ENCODE measurements at regions not wholly inside any gene's neighbourhood (a gene's known extent, or its start where the extent isn't known, plus 50 kb on each side); places are given as distances from the start of the nearest gene placed in this dataset.

DNA sequence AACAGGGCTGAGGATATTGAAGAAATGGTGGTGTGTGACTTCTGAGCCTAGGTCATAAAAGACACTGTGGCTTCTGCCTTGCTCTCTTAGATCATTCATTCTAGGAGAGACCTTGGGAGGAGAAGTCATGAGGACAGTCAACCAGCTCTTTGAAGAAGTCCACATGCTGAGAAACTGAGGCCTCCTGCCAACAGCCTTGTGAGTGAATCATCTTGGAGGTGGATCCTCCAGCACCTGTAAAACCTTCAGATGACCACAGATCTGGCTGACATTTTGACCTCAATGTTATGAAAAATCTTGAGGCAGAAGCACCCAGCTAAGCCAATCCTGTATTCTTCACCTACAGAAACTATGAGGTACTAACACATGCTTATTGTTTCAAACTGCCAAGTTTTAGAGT lies 165.9 kb downstream of the CARTPT start:
- H3K36me3 ChIP-seq (ENCODE audit: insufficient read depth) = no peaks in the 10 kb centered on the region
- H3K4me2 ChIP-seq = no peak overlapping the region
- no peak overlapping the region for H2AFZ ChIP-seq (ENCODE audit: low read depth)
- H3K79me2 ChIP-seq (ENCODE audit: insufficient read depth, low read depth) = no peaks in the 10 kb centered on the region
- H3K9ac ChIP-seq = no peak overlapping the region
- H3K4me1 ChIP-seq (ENCODE audit: low read depth, poor library complexity, severe bottlenecking) = peaks cover 6% of the 10 kb centered on the region
- no peak overlapping the region for H3K4me3 ChIP-seq (IDR thresholded peaks at IDR 0.05; ENCODE audit: insufficient read depth, low read depth, low read length)
- TF ChIP-seq, protein P1, sequence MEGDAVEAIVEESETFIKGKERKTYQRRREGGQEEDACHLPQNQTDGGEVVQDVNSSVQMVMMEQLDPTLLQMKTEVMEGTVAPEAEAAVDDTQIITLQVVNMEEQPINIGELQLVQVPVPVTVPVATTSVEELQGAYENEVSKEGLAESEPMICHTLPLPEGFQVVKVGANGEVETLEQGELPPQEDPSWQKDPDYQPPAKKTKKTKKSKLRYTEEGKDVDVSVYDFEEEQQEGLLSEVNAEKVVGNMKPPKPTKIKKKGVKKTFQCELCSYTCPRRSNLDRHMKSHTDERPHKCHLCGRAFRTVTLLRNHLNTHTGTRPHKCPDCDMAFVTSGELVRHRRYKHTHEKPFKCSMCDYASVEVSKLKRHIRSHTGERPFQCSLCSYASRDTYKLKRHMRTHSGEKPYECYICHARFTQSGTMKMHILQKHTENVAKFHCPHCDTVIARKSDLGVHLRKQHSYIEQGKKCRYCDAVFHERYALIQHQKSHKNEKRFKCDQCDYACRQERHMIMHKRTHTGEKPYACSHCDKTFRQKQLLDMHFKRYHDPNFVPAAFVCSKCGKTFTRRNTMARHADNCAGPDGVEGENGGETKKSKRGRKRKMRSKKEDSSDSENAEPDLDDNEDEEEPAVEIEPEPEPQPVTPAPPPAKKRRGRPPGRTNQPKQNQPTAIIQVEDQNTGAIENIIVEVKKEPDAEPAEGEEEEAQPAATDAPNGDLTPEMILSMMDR (conservative IDR thresholded peaks at IDR 0.05; ENCODE audit: low read depth, low read length) = no peak
- no peak overlapping the region for H3K27ac ChIP-seq
- no peaks in the 10 kb centered on the region for H3K27me3 ChIP-seq (ENCODE audit: insufficient read depth, low read depth)
- no peaks in the 10 kb centered on the region for H4K20me1 ChIP-seq (ENCODE audit: insufficient read depth)

DNA sequence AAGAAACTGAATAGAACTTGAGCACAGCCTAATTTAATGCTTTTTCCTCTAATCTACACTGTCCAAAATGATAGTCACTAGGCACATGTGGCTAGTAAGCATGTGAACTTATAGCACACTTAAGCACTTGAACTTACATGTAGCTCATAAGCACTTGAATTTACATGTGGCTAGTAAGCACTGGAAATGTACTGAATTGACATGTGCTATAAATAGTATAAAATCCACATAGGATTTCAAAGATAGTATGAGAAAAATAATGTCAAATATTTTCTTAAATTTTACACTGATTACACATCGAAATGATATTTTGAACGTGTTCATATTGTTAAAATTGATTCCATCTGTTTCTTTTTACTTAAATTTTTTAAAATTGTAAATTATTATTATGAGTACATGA lies 167.3 kb downstream of the CARTPT start:
- H4K20me1 ChIP-seq (ENCODE audit: insufficient read depth) = no peaks in the 10 kb centered on the region
- H3K79me2 ChIP-seq (ENCODE audit: insufficient read depth, low read depth) = no peaks in the 10 kb centered on the region
- H2AFZ ChIP-seq (ENCODE audit: low read depth) = no peak overlapping the region
- H3K36me3 ChIP-seq (ENCODE audit: insufficient read depth) = no peaks in the 10 kb centered on the region
- H3K4me1 ChIP-seq (ENCODE audit: low read depth, poor library complexity, severe bottlenecking) = peaks cover 6% of the 10 kb centered on the region
- H3K4me2 ChIP-seq = no peak overlapping the region
- H3K27ac ChIP-seq = no peak overlapping the region
- no peaks in the 10 kb centered on the region for H3K27me3 ChIP-seq (ENCODE audit: insufficient read depth, low read depth)
- H3K9ac ChIP-seq = no peak overlapping the region
- no peak overlapping the region for H3K4me3 ChIP-seq (IDR thresholded peaks at IDR 0.05; ENCODE audit: insufficient read depth, low read depth, low read length)
- TF ChIP-seq, protein P1 (conservative IDR thresholded peaks at IDR 0.05; ENCODE audit: low read depth, low read length) = no peak

DNA sequence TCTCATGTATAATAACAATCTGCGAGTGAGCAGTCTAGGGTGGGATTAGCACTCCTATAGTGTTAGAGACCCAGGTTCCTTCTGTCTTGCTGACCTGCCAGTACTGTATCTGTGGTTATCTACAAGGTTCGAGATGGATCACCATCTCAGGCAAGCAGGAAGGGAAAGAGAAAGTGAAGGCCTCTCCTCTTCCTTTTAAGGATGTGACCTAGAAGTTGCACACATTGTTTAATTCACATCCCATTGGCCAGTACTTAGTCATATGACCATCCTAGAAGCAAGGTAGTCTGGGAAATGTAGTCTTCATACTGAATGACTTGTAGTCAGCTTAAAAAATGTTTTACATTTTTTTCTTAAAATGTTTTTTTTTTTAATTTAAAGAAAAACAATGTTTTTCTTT lies 168.6 kb downstream of the CARTPT start:
- Histone ChIP-seq H3K9ac (no peak overlapping the region), H4K20me1 (ENCODE audit: insufficient read depth) (no peaks in the 10 kb centered on the region), H3K79me2 (ENCODE audit: insufficient read depth, low read depth) (no peaks in the 10 kb centered on the region), H3K4me2 (peak overlapping the region; percentile 74), H3K27ac (no peak overlapping the region), H3K4me1 (ENCODE audit: low read depth, poor library complexity, severe bottlenecking) (peaks cover 6% of the 10 kb centered on the region), H2AFZ (ENCODE audit: low read depth) (peak overlapping the region; percentile 76), H3K27me3 (ENCODE audit: insufficient read depth, low read depth) (no peaks in the 10 kb centered on the region), H3K36me3 (ENCODE audit: insufficient read depth) (no peaks in the 10 kb centered on the region), H3K4me3 (IDR thresholded peaks at IDR 0.05; ENCODE audit: insufficient read depth, low read depth, low read length) (no peak overlapping the region)
- TF ChIP-seq, protein P1 (conservative IDR thresholded peaks at IDR 0.05; ENCODE audit: low read depth, low read length) = no peak

DNA sequence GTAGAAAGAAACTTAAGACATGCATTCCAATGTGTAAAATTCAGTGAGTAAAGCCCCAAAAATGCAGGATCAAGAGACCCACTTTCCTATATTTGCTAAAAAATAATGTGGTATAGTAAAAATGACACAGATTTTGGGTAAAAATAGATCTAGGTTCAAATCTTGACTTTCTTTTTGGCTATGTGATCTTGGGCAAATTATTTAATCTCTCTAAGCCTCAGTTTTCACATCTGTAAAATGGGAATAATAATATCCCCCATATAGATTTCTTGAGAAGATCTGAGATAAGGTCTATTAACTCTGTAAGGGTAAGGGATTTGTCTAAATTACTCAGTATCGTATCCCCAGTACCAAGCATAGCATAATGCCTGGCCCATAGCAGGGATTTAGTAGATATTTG lies 172.3 kb downstream of the CARTPT start:
- TF ChIP-seq, protein P1 (conservative IDR thresholded peaks at IDR 0.05; ENCODE audit: low read depth, low read length) = no peak
- Histone ChIP-seq H3K4me3 (IDR thresholded peaks at IDR 0.05; ENCODE audit: insufficient read depth, low read depth, low read length) (no peak overlapping the region), H3K4me1 (ENCODE audit: low read depth, poor library complexity, severe bottlenecking) (peaks cover 6% of the 10 kb centered on the region), H3K9ac (no peak overlapping the region), H3K27me3 (ENCODE audit: insufficient read depth, low read depth) (no peaks in the 10 kb centered on the region), H2AFZ (ENCODE audit: low read depth) (no peak overlapping the region), H3K27ac (no peak overlapping the region), H3K4me2 (no peak overlapping the region), H4K20me1 (ENCODE audit: insufficient read depth) (no peaks in the 10 kb centered on the region), H3K36me3 (ENCODE audit: insufficient read depth) (no peaks in the 10 kb centered on the region), H3K79me2 (ENCODE audit: insufficient read depth, low read depth) (no peaks in the 10 kb centered on the region)

Measured in KMS-11 (cell line).